ENCODE measurements at regions not wholly inside any gene's neighbourhood (a gene's known extent, or its start where the extent isn't known, plus 50 kb on each side); places are given as distances from the start of the nearest gene placed in this dataset.

DNA sequence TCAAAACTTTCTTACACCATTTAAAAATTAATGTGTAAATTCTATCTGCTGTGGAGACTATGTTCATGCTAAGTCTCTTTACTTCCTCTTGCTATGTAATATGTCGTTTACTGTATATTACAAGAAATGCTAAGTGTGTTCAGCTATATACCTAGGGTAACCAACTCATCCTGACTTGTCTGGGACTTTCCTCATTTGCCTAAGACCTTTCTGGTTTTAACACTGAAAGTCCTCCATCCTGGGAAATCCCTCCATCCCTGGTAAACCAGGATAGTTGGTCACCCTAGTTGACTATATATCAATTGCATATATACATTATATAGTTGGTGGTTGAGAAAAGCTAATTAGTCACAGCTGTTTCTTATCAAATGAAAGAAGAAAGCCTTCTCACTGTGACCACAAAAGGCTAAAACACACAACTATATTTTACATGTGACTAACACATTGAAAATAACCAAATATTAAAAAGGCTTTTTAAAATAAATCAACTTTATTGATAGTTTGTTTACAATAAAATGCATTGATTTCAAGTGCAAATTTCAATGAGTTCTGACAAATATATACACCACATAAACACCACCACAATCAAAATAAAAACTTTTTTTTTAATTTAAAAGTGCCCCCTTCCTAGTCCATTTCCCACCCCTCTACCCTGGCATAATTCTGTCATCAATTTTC lies 167.7 kb upstream of the INHBA start (continued):
- TF ChIP-seq KDM4B (CRISPR knock-in tag; IDR thresholded peaks at IDR 0.05), result no peak

- no peak overlapping the region for H2AFZ ChIP-seq (ENCODE audit: low read length)
- WGBS (ENCODE audit: low lambda C conversion rate), result 0% methylated on average over 4 of the region's 4 CpGs
- H3K27me3 ChIP-seq (ENCODE audit: control insufficient read depth in 1 of 2, insufficient read depth in 2 of 2, low read length in 2 of 2), result no peaks in the 10 kb centered on the region
- intact Hi-C loops (cut with micrococcal nuclease; ENCODE audit: unreplicated experiment) (no loop called here), in situ Hi-C loops (cut with HindIII; ENCODE audit: extremely low pct_ligation_motif_present, low pct_unique_long_range_greater_than_20kb) (no loop called here)
- H3K9ac ChIP-seq (ENCODE audit: insufficient read depth, low read depth, low read length), result no peak overlapping the region
- H3K4me1 ChIP-seq (ENCODE audit: insufficient read depth, low read length), result no peaks in the 10 kb centered on the region
- H3K9me3 ChIP-seq (ENCODE audit: low read length), result peaks cover 10% of the 10 kb centered on the region
- H3K79me2 ChIP-seq (ENCODE audit: insufficient read depth, low read length), result no peaks in the 10 kb centered on the region
- CTCF ChIA-PET (ENCODE audit: low intra/inter-chr PET ratio, low total read pairs), result no interaction called here
- no peak for TF ChIP-seq ETV5 (CRISPR knock-in tag; IDR thresholded peaks at IDR 0.05; ENCODE audit: borderline replicate concordance)
- TF ChIP-seq NR2F1 (CRISPR knock-in tag; IDR thresholded peaks at IDR 0.05), result no peak
- no peak for TF ChIP-seq SMC3 (IDR thresholded peaks at IDR 0.05; ENCODE audit: low read length)
- TF ChIP-seq ZNF383 (CRISPR knock-in tag; IDR thresholded peaks at IDR 0.05; ENCODE audit: borderline replicate concordance), result no peak
- TF ChIP-seq RBM39 (IDR thresholded peaks at IDR 0.05; ENCODE audit: low read depth, low read length, poor library complexity, severe bottlenecking), result no peak
- TF ChIP-seq, protein P1, sequence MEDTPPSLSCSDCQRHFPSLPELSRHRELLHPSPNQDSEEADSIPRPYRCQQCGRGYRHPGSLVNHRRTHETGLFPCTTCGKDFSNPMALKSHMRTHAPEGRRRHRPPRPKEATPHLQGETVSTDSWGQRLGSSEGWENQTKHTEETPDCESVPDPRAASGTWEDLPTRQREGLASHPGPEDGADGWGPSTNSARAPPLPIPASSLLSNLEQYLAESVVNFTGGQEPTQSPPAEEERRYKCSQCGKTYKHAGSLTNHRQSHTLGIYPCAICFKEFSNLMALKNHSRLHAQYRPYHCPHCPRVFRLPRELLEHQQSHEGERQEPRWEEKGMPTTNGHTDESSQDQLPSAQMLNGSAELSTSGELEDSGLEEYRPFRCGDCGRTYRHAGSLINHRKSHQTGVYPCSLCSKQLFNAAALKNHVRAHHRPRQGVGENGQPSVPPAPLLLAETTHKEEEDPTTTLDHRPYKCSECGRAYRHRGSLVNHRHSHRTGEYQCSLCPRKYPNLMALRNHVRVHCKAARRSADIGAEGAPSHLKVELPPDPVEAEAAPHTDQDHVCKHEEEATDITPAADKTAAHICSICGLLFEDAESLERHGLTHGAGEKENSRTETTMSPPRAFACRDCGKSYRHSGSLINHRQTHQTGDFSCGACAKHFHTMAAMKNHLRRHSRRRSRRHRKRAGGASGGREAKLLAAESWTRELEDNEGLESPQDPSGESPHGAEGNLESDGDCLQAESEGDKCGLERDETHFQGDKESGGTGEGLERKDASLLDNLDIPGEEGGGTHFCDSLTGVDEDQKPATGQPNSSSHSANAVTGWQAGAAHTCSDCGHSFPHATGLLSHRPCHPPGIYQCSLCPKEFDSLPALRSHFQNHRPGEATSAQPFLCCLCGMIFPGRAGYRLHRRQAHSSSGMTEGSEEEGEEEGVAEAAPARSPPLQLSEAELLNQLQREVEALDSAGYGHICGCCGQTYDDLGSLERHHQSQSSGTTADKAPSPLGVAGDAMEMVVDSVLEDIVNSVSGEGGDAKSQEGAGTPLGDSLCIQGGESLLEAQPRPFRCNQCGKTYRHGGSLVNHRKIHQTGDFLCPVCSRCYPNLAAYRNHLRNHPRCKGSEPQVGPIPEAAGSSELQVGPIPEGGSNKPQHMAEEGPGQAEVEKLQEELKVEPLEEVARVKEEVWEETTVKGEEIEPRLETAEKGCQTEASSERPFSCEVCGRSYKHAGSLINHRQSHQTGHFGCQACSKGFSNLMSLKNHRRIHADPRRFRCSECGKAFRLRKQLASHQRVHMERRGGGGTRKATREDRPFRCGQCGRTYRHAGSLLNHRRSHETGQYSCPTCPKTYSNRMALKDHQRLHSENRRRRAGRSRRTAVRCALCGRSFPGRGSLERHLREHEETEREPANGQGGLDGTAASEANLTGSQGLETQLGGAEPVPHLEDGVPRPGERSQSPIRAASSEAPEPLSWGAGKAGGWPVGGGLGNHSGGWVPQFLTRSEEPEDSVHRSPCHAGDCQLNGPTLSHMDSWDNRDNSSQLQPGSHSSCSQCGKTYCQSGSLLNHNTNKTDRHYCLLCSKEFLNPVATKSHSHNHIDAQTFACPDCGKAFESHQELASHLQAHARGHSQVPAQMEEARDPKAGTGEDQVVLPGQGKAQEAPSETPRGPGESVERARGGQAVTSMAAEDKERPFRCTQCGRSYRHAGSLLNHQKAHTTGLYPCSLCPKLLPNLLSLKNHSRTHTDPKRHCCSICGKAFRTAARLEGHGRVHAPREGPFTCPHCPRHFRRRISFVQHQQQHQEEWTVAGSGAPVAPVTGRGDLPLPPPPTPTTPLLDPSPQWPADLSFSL (CRISPR knock-in tag; IDR thresholded peaks at IDR 0.05), result no peak
- TF ChIP-seq TCF12 (IDR thresholded peaks at IDR 0.05), result no peak
- TF ChIP-seq TCF12 (CRISPR knock-in tag; IDR thresholded peaks at IDR 0.05), result no peak
- TF ChIP-seq TOE1 (CRISPR knock-in tag; IDR thresholded peaks at IDR 0.05), result no peak
- TF ChIP-seq, protein P2, sequence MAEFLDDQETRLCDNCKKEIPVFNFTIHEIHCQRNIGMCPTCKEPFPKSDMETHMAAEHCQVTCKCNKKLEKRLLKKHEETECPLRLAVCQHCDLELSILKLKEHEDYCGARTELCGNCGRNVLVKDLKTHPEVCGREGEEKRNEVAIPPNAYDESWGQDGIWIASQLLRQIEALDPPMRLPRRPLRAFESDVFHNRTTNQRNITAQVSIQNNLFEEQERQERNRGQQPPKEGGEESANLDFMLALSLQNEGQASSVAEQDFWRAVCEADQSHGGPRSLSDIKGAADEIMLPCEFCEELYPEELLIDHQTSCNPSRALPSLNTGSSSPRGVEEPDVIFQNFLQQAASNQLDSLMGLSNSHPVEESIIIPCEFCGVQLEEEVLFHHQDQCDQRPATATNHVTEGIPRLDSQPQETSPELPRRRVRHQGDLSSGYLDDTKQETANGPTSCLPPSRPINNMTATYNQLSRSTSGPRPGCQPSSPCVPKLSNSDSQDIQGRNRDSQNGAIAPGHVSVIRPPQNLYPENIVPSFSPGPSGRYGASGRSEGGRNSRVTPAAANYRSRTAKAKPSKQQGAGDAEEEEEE (CRISPR knock-in tag; IDR thresholded peaks at IDR 0.05; ENCODE audit: borderline replicate concordance), result no peak
- TF ChIP-seq KLF13 (CRISPR knock-in tag; IDR thresholded peaks at IDR 0.05), result no peak
- TF ChIP-seq ZNF253 (CRISPR knock-in tag; IDR thresholded peaks at IDR 0.05; ENCODE audit: borderline replicate concordance), result no peak
- TF ChIP-seq, protein P3, sequence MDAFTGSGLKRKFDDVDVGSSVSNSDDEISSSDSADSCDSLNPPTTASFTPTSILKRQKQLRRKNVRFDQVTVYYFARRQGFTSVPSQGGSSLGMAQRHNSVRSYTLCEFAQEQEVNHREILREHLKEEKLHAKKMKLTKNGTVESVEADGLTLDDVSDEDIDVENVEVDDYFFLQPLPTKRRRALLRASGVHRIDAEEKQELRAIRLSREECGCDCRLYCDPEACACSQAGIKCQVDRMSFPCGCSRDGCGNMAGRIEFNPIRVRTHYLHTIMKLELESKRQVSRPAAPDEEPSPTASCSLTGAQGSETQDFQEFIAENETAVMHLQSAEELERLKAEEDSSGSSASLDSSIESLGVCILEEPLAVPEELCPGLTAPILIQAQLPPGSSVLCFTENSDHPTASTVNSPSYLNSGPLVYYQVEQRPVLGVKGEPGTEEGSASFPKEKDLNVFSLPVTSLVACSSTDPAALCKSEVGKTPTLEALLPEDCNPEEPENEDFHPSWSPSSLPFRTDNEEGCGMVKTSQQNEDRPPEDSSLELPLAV (CRISPR knock-in tag; conservative IDR thresholded peaks at IDR 0.05; ENCODE audit: low read depth), result no peak
- FAIRE-seq (no peak), DNase-seq (ENCODE audit: low spot score) (no peak), ATAC-seq (no peak)
- no peak overlapping the region for H3K4me3 ChIP-seq (replicated peaks in 1 of 3; ENCODE audit: insufficient read depth in 1 of 3, low read depth in 2 of 3, low read length in 3 of 3)
- POLR2A ChIA-PET, result no interaction called here
- no peaks in the 10 kb centered on the region for H3K36me3 ChIP-seq (replicated peaks in 1 of 2; ENCODE audit: control insufficient read depth in 1 of 2, insufficient read depth in 2 of 2, low read length in 2 of 2)
- no peak overlapping the region for H3K27ac ChIP-seq (ENCODE audit: extremely low read length, insufficient read depth, low read length)
- no peak overlapping the region for H3K4me2 ChIP-seq (ENCODE audit: low read depth, low read length)
- no peaks in the 10 kb centered on the region for H4K20me1 ChIP-seq (ENCODE audit: insufficient read depth, low read length)
- no TSS peak for BruUV-seq (replicated peaks)
Observed at GRCh38 chr7:41869997-41870396, 167.1 kb upstream of the INHBA start.

Data from HepG2 (cell line).